GM12891 (cell line): ENCODE measurements at regions not wholly inside any gene's neighbourhood (a gene's known extent, or its start where the extent isn't known, plus 50 kb on each side); places are given as distances from the start of the nearest gene placed in this dataset.

Source experiments
- PAX5 ChIP-seq: IDR thresholded peaks from 2 replicates; pipeline ENCODE4 v1.6.1; 2011; ENCODE audit warnings: low read length, moderate library complexity, mild to moderate bottlenecking; ENCODE audit not compliant: insufficient read depth, severe bottlenecking
- POLR2A ChIP-seq: IDR thresholded peaks from 2 replicates; pipeline ENCODE4 v1.6.1; 2011; ENCODE audit warnings: low read depth, low read length, control low read depth
- POLR2AphosphoS5 ChIP-seq: IDR thresholded peaks from 2 replicates; pipeline ENCODE4 v1.6.1; 2011; ENCODE audit warnings: low read depth, low read length, control low read depth
- POU2F2 ChIP-seq: IDR thresholded peaks from 2 replicates; pipeline ENCODE4 v1.6.1; 2011; ENCODE audit warnings: low read depth, mild to moderate bottlenecking, control low read depth, low read length, moderate library complexity

GRCh38 chr2:136613096-136613495 is 152.2 kb upstream of the THSD7B start:
- no peak for TF ChIP-seq POLR2AphosphoS5
- no peak for TF ChIP-seq POU2F2
- TF ChIP-seq PAX5: no peak
- no peak for TF ChIP-seq POLR2A
